Mammary epithelial cell (primary cell): ENCODE measurements at regions not wholly inside any gene's neighbourhood (a gene's known extent, or its start where the extent isn't known, plus 50 kb on each side); places are given as distances from the start of the nearest gene placed in this dataset.

Source experiments
- EZH2 ChIP-seq: IDR thresholded peaks from 2 replicates; pipeline ENCODE4 v1.6.1; 2012; ENCODE audit warnings: low read length, inconsistent platforms, borderline replicate concordance
- TF ChIP-seq, protein P1 (sequence below), 2 donors: IDR thresholded peaks in 1 of 2; conservative IDR thresholded peaks in 1 of 2; 2 replicates each; pipeline ENCODE4 v1.5.1; 2011 to 2012; ENCODE audit warnings: inconsistent platforms in 2 of 2, low read length in 2 of 2, mild to moderate bottlenecking in 2 of 2, control low read depth in 1 of 2, low read depth in 1 of 2; ENCODE audit not compliant: insufficient read depth in 1 of 2; ENCODE audit errors: extremely low read depth in 1 of 2

GRCh38 chr5:44991693-44992092 lies 182.9 kb downstream of the MRPS30 start:
- TF ChIP-seq, protein P1, sequence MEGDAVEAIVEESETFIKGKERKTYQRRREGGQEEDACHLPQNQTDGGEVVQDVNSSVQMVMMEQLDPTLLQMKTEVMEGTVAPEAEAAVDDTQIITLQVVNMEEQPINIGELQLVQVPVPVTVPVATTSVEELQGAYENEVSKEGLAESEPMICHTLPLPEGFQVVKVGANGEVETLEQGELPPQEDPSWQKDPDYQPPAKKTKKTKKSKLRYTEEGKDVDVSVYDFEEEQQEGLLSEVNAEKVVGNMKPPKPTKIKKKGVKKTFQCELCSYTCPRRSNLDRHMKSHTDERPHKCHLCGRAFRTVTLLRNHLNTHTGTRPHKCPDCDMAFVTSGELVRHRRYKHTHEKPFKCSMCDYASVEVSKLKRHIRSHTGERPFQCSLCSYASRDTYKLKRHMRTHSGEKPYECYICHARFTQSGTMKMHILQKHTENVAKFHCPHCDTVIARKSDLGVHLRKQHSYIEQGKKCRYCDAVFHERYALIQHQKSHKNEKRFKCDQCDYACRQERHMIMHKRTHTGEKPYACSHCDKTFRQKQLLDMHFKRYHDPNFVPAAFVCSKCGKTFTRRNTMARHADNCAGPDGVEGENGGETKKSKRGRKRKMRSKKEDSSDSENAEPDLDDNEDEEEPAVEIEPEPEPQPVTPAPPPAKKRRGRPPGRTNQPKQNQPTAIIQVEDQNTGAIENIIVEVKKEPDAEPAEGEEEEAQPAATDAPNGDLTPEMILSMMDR (conservative IDR thresholded peaks at IDR 0.05 in 1 of 2, IDR thresholded peaks at IDR 0.05 in 1 of 2; ENCODE audit: extremely low read depth in 1 of 2, insufficient read depth in 1 of 2, low read depth in 1 of 2, low read length in 2 of 2), result no peak
- no peak for TF ChIP-seq EZH2
